HCT116 (cell line): ENCODE measurements at regions not wholly inside any gene's neighbourhood (a gene's known extent, or its start where the extent isn't known, plus 50 kb on each side); places are given as distances from the start of the nearest gene placed in this dataset.

Source experiments
- ATAC-seq: fragments of 200-7000 bp; cut with Tn5 transposase; 2 replicates; pipeline ENCODE4 v1.9.1; 2020; ENCODE audit warnings: mild to moderate bottlenecking, moderate library complexity
- BruUV-seq: library from RNA; stranded (reverse); fragments of 400-500 nt; replicated peaks from 2 replicates; lab custom pipeline; 2021; lab: Mats Ljungman, UMichigan
- CTCF ChIA-PET: fragments of 300-600 bp; sonication (Branson Sonifier 250); formaldehyde crosslinking; loops from one replicate; lab custom pipeline; 2021; ENCODE audit warnings: antibody characterized with exemption; lab: Charles Lee
- POLR2A ChIA-PET: fragments of 300-600, 350-600 bp; sonication (Branson Sonifier 250); formaldehyde crosslinking; loops from one replicate; lab custom pipeline; 2021; ENCODE audit warnings: antibody characterized with exemption; lab: Charles Lee
- RAD21 ChIA-PET, 2 experiments: fragments of 300-600 bp; sonication (Branson Sonifier 250); formaldehyde crosslinking; loops; one replicate each; lab custom pipeline; 2023; ENCODE audit warnings: low total read pairs in 2 of 2; ENCODE audit not compliant: uncharacterized antibody in 2 of 2, unreplicated experiment in 2 of 2, low non-redundant PET in 1 of 2; lab: Charles Lee
- DNase-seq: peaks from one replicate; pipeline ENCODE4 v3.0.0-alpha.2; 2010; ENCODE audit warnings: low read depth, low spot score
- H2AFZ ChIP-seq: fragments of 200-600 bp; shearing (Covaris generic), sonication (generic); 2 replicates; pipeline ENCODE4 v1.6.1; 2017; ENCODE audit warnings: low read depth, mixed run types, mixed read lengths, antibody characterized with exemption, low read length; ENCODE audit not compliant: poor library complexity, severe bottlenecking
- H3K27ac ChIP-seq: 2 replicates; pipeline ENCODE4 v1.5.1; 2012; ENCODE audit warnings: low read depth, low read length
- H3K27me3 ChIP-seq: fragments of 200-600 bp; sonication (generic); 2 replicates; pipeline ENCODE4 v1.6.1; 2016; ENCODE audit warnings: mixed run types, low read length, mixed read lengths; ENCODE audit not compliant: insufficient read depth
- H3K36me3 ChIP-seq, 2 experiments: fragments of 200-500 bp in 1 of 2; fragments of 200-600 bp in 1 of 2; sonication (Bioruptor generic) in 1 of 2; sonication (generic) in 1 of 2; 2 replicates each; pipeline versions ENCODE4 v1.5.1 to v1.6.1; 2014 to 2016; ENCODE audit warnings: low read length in 2 of 2, inconsistent platforms in 1 of 2, mixed read lengths in 1 of 2, mixed run types in 1 of 2; ENCODE audit not compliant: insufficient read depth in 2 of 2, control insufficient read depth in 1 of 2
- H3K4me1 ChIP-seq, 2 experiments: fragments of 200-600 bp in 1 of 2; sonication (generic) in 1 of 2; 2 replicates each; pipeline versions ENCODE4 v1.5.1 to v1.6.1; 2012 to 2017; ENCODE audit warnings: low read length in 2 of 2, inconsistent platforms in 1 of 2, mild to moderate bottlenecking in 1 of 2, mixed read lengths in 1 of 2, mixed run types in 1 of 2, moderate library complexity in 1 of 2; ENCODE audit not compliant: insufficient read depth in 2 of 2, control insufficient read depth in 1 of 2
- H3K4me2 ChIP-seq: fragments of 200-600 bp; sonication (generic); 2 replicates; pipeline ENCODE4 v1.6.1; 2017; ENCODE audit warnings: mixed run types, low read length, mixed read lengths
- H3K4me3 ChIP-seq, 2 experiments: fragments of 200-600 bp in 1 of 2; sonication (generic) in 1 of 2; replicated peaks in 1 of 2; 2 replicates each; pipeline ENCODE4 v1.5.1; 2011 to 2016; ENCODE audit warnings: low read length in 2 of 2, control low read depth in 1 of 2, low read depth in 1 of 2, mild to moderate bottlenecking in 1 of 2, mixed read lengths in 1 of 2, mixed run types in 1 of 2
- H3K79me2 ChIP-seq: fragments of 200-600 bp; sonication (generic); 2 replicates; pipeline ENCODE4 v1.6.1; 2017; ENCODE audit warnings: mild to moderate bottlenecking, mixed run types, low read length, moderate library complexity, mixed read lengths; ENCODE audit not compliant: insufficient read depth
- H3K9ac ChIP-seq: fragments of 200-600 bp; sonication (generic); 2 replicates; pipeline ENCODE4 v1.6.1; 2016; ENCODE audit warnings: low read length, mixed read lengths
- H3K9me2 ChIP-seq: fragments of 200-600 bp; sonication (generic), shearing (Covaris generic); 2 replicates; pipeline ENCODE4 v1.6.1; 2017; ENCODE audit warnings: mixed run types, mild to moderate bottlenecking, moderate library complexity; ENCODE audit not compliant: insufficient read depth
- H3K9me3 ChIP-seq, 2 experiments: fragments of 200-500 bp in 1 of 2; fragments of 200-600 bp in 1 of 2; sonication (Bioruptor generic) in 1 of 2; sonication (generic) in 1 of 2; 2 replicates each; pipeline ENCODE4 v1.6.1; 2014 to 2017; ENCODE audit warnings: low read length in 2 of 2, mixed read lengths in 2 of 2, inconsistent platforms in 1 of 2, low read depth in 1 of 2, mild to moderate bottlenecking in 1 of 2, mixed run types in 1 of 2, moderate library complexity in 1 of 2; ENCODE audit not compliant: control insufficient read depth in 1 of 2, insufficient read depth in 1 of 2
- H4K20me1 ChIP-seq: fragments of 200-600 bp; sonication (generic), shearing (Covaris generic); 2 replicates; pipeline ENCODE4 v1.6.1; 2017; ENCODE audit warnings: mixed run types, mild to moderate bottlenecking, moderate library complexity; ENCODE audit not compliant: insufficient read depth
- ATF3 ChIP-seq: IDR thresholded peaks from 2 replicates; pipeline ENCODE4 v1.6.1; 2012
- CEBPB ChIP-seq: IDR thresholded peaks from 2 replicates; pipeline ENCODE4 v1.6.1; 2012; ENCODE audit warnings: low read depth
- EZH2 ChIP-seq: fragments of 200-600 bp; sonication (generic); IDR thresholded peaks from 2 replicates; pipeline ENCODE4 v1.6.1; 2017; ENCODE audit warnings: antibody characterized with exemption, mixed run types
- FOSL1 ChIP-seq: IDR thresholded peaks from 2 replicates; pipeline ENCODE4 v1.6.1; 2012; ENCODE audit warnings: low read depth
- POLR2A ChIP-seq: IDR thresholded peaks from 2 replicates; pipeline ENCODE4 v1.7.0; 2011; ENCODE audit warnings: borderline replicate concordance; ENCODE audit not compliant: insufficient read depth, insufficient read length; ENCODE audit errors: extremely low read depth
- POLR2AphosphoS5 ChIP-seq: IDR thresholded peaks from 2 replicates; pipeline ENCODE4 v1.6.1; 2011; ENCODE audit warnings: mild to moderate bottlenecking, low read depth, low read length, moderate library complexity
- RAD21 ChIP-seq: IDR thresholded peaks from 2 replicates; pipeline ENCODE4 v1.6.1; 2012; ENCODE audit warnings: low read depth, mild to moderate bottlenecking
- YY1 ChIP-seq: IDR thresholded peaks from 2 replicates; pipeline ENCODE4 v1.6.1; 2011; ENCODE audit warnings: low read length, low read depth, moderate library complexity, mild to moderate bottlenecking; ENCODE audit not compliant: insufficient replicate concordance; ENCODE audit errors: extremely low read depth
- ZBTB33 ChIP-seq: IDR thresholded peaks from 2 replicates; pipeline ENCODE4 v1.6.1; 2011; ENCODE audit warnings: mild to moderate bottlenecking, low read length, moderate library complexity; ENCODE audit not compliant: insufficient replicate concordance; ENCODE audit errors: extremely low read depth
- intact Hi-C: fragments of 100-400 bp; cut with micrococcal nuclease; formaldehyde crosslinking; loops from 2 replicates; pipeline ENCODE4 v1.10.0; 2022

- ATAC-seq (no peak), DNase-seq (no peak)
- H3K4me2 ChIP-seq, result no peak overlapping the region
- intact Hi-C loops, result no loop called here
- POLR2A ChIA-PET, result no interaction called here
- H3K9me2 ChIP-seq, result no peaks in the 10 kb centered on the region
- H3K36me3 ChIP-seq, result no peaks in the 10 kb centered on the region
- H3K79me2 ChIP-seq, result no peaks in the 10 kb centered on the region
- no peak overlapping the region for H3K4me3 ChIP-seq
- H3K9me3 ChIP-seq, result no peaks in the 10 kb centered on the region
- no peaks in the 10 kb centered on the region for H4K20me1 ChIP-seq
- no peak overlapping the region for H2AFZ ChIP-seq
- no peaks in the 10 kb centered on the region for H3K27me3 ChIP-seq
- no peaks in the 10 kb centered on the region for H3K4me1 ChIP-seq
- no peak for TF ChIP-seq FOSL1
- no peak for TF ChIP-seq POLR2A
- no peak for TF ChIP-seq POLR2AphosphoS5
- no peak for TF ChIP-seq ATF3
- no peak for TF ChIP-seq EZH2
- no TSS peak for BruUV-seq
- no peak overlapping the region for H3K27ac ChIP-seq
- RAD21 ChIA-PET, result no interaction called here
- CTCF ChIA-PET, result no interaction called here
- no peak overlapping the region for H3K9ac ChIP-seq
These were observed 136.7 kb upstream of the ARG1 start for GRCh38 chr6:131436358-131436757.

GRCh38 chr6:131443014-131443413, 130.0 kb upstream of the ARG1 start:
- TF ChIP-seq ZBTB33, result no peak
- TF ChIP-seq YY1, result no peak
- no peak for TF ChIP-seq RAD21
- TF ChIP-seq CEBPB, result no peak
- intact Hi-C loops, result no loop called here
- no peak overlapping the region for H3K4me2 ChIP-seq
- no peaks in the 10 kb centered on the region for H3K4me1 ChIP-seq
- no peaks in the 10 kb centered on the region for H3K9me2 ChIP-seq
- no peaks in the 10 kb centered on the region for H3K27me3 ChIP-seq
- H3K36me3 ChIP-seq, result no peaks in the 10 kb centered on the region
- ChIA-PET CTCF (no interaction called here), POLR2A (no interaction called here), RAD21 (no interaction called here)
- no peak for DNase-seq
- H4K20me1 ChIP-seq, result no peaks in the 10 kb centered on the region
- no TSS peak for BruUV-seq
- no peak for ATAC-seq
- H3K4me3 ChIP-seq, result no peak overlapping the region
- H3K9me3 ChIP-seq, result no peaks in the 10 kb centered on the region
- H3K79me2 ChIP-seq, result no peaks in the 10 kb centered on the region
- no peak overlapping the region for H3K27ac ChIP-seq
- no peak overlapping the region for H2AFZ ChIP-seq
- no peak overlapping the region for H3K9ac ChIP-seq
